ENCODE measurements at regions not wholly inside any gene's neighbourhood (a gene's known extent, or its start where the extent isn't known, plus 50 kb on each side); places are given as distances from the start of the nearest gene placed in this dataset. TPM values are rescaled to one million over a fixed set of nuclear protein-coding genes. Genes with fewer than 3 reads are reported as not detected.

GRCh38 chr4:127579821-127580220 is 52.9 kb upstream of the INTU start:
- Histone ChIP-seq H3K27ac (ENCODE audit: low read depth in 1 of 2, low read length in 1 of 2) (no peak overlapping the region), H3K4me1 (ENCODE audit: control insufficient read depth in 5 of 5, insufficient read depth in 5 of 5, low read length in 5 of 5) (no peaks in the 10 kb centered on the region), H3K27me3 (ENCODE audit: control insufficient read depth in 3 of 3, insufficient read depth in 3 of 3, low read length in 2 of 3) (no peaks in the 10 kb centered on the region), H3K4me3 (no peak overlapping the region), H3K9me3 (ENCODE audit: control insufficient read depth in 4 of 4, insufficient read depth in 3 of 4, low read length in 3 of 4) (peaks cover 0 to 3% (median 0%) of the 10 kb centered on the region in 4 donors), H3K9ac (ENCODE audit: insufficient read depth in 1 of 2, low read length in 2 of 2) (no peak overlapping the region), H3K36me3 (ENCODE audit: control insufficient read depth in 4 of 4, insufficient read depth in 4 of 4, low read length in 4 of 4) (no peaks in the 10 kb centered on the region)
- TF ChIP-seq, protein P1, sequence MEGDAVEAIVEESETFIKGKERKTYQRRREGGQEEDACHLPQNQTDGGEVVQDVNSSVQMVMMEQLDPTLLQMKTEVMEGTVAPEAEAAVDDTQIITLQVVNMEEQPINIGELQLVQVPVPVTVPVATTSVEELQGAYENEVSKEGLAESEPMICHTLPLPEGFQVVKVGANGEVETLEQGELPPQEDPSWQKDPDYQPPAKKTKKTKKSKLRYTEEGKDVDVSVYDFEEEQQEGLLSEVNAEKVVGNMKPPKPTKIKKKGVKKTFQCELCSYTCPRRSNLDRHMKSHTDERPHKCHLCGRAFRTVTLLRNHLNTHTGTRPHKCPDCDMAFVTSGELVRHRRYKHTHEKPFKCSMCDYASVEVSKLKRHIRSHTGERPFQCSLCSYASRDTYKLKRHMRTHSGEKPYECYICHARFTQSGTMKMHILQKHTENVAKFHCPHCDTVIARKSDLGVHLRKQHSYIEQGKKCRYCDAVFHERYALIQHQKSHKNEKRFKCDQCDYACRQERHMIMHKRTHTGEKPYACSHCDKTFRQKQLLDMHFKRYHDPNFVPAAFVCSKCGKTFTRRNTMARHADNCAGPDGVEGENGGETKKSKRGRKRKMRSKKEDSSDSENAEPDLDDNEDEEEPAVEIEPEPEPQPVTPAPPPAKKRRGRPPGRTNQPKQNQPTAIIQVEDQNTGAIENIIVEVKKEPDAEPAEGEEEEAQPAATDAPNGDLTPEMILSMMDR (IDR thresholded peaks at IDR 0.05; ENCODE audit: control extremely low read depth, extremely low read depth) = no peak
- 95 to 99% methylated on average over 12 of the region's 12 CpGs for WGBS, 2 donors
- DNase-seq = no peak
- ATAC-seq (ENCODE audit: insufficient read depth, low FRiP score) = no peak

DNA sequence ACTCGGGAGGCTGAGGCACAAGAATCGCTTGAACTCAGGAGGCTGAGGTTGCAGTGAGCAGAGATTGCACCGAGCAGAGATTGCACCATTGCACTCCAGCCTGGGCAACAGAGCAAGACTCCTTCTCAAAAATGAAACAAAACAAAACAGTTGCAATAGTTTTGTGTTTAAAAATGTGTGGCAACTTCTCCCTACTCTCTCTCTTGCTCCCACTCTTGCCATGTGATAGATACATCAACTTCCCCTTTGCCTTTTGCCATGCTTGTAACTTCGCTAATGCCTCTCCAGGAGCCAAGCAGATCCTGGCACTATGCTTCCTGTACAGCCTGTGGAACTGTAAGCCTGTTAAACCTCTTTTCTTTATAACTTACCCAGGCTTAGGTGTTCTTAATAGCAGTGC is 52.5 kb upstream of the INTU start:
- ATAC-seq (ENCODE audit: insufficient read depth, low FRiP score) (no peak), DNase-seq (no peak)
- no peaks in the 10 kb centered on the region for H3K27me3 ChIP-seq (ENCODE audit: control insufficient read depth in 3 of 3, insufficient read depth in 3 of 3, low read length in 2 of 3)
- no peak overlapping the region for H3K27ac ChIP-seq (ENCODE audit: low read depth in 1 of 2, low read length in 1 of 2)
- no peaks in the 10 kb centered on the region for H3K4me1 ChIP-seq (ENCODE audit: control insufficient read depth in 5 of 5, insufficient read depth in 5 of 5, low read length in 5 of 5)
- 79 to 82% methylated on average over 4 of the region's 4 CpGs for WGBS, 2 donors
- H3K9ac ChIP-seq (ENCODE audit: insufficient read depth in 1 of 2, low read length in 2 of 2) = no peak overlapping the region
- H3K36me3 ChIP-seq (ENCODE audit: control insufficient read depth in 4 of 4, insufficient read depth in 4 of 4, low read length in 4 of 4) = no peaks in the 10 kb centered on the region
- TF ChIP-seq, protein P1 (IDR thresholded peaks at IDR 0.05; ENCODE audit: control extremely low read depth, extremely low read depth) = no peak
- H3K4me3 ChIP-seq = no peak overlapping the region
- H3K9me3 ChIP-seq (ENCODE audit: control insufficient read depth in 4 of 4, insufficient read depth in 3 of 4, low read length in 3 of 4) = peaks cover 0 to 3% (median 0%) of the 10 kb centered on the region in 4 donors

DNA sequence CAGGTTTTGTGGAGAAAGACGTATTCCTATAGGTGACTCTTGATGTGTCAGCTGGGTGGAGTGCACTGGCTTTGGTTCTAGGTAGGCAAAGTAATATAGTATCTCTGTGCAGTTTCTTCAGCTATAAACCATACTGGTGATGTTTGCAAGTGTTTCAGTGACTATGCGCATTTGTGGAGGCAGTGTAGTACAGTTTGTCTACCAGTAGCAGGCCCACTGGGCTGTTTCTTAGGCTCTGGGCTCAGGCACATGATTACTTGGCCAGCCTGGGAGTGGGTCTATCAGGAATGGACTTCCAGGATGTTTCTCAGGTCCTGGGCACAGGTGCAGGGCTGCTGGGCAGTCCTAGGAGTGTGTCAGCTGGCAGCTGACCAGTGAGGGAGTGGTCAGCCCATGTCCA is 51.9 kb upstream of the INTU start:
- DNase-seq = no peak
- no peaks in the 10 kb centered on the region for H3K27me3 ChIP-seq (ENCODE audit: control insufficient read depth in 3 of 3, insufficient read depth in 3 of 3, low read length in 2 of 3)
- no peaks in the 10 kb centered on the region for H3K4me1 ChIP-seq (ENCODE audit: control insufficient read depth in 5 of 5, insufficient read depth in 5 of 5, low read length in 5 of 5)
- H3K27ac ChIP-seq (ENCODE audit: low read depth in 1 of 2, low read length in 1 of 2) = no peak overlapping the region
- 93 to 94% methylated on average over 2 of the region's 2 CpGs for WGBS, 2 donors
- TF ChIP-seq, protein P1 (IDR thresholded peaks at IDR 0.05; ENCODE audit: control extremely low read depth, extremely low read depth) = no peak
- no peaks in the 10 kb centered on the region for H3K36me3 ChIP-seq (ENCODE audit: control insufficient read depth in 4 of 4, insufficient read depth in 4 of 4, low read length in 4 of 4)
- peaks cover 0 to 3% (median 0%) of the 10 kb centered on the region in 4 donors for H3K9me3 ChIP-seq (ENCODE audit: control insufficient read depth in 4 of 4, insufficient read depth in 3 of 4, low read length in 3 of 4)
- no peak for ATAC-seq (ENCODE audit: insufficient read depth, low FRiP score)
- H3K9ac ChIP-seq (ENCODE audit: insufficient read depth in 1 of 2, low read length in 2 of 2) = no peak overlapping the region
- H3K4me3 ChIP-seq = no peak overlapping the region

Small RNA genes in the stretch of these regions (small RNA-seq; reads per million reads assigned to genes)
- not detected for gene RF00019 (ENCODE audit: low replicate concordance)

All from lung (tissue), 12 donors.